ENCODE measurements at regions not wholly inside any gene's neighbourhood (a gene's known extent, or its start where the extent isn't known, plus 50 kb on each side); places are given as distances from the start of the nearest gene placed in this dataset.

- no peaks in the 10 kb centered on the region for H3K27me3 ChIP-seq (ENCODE audit: control insufficient read depth in 4 of 4, insufficient read depth in 4 of 4, low read length in 3 of 4)
- H3K4me3 ChIP-seq (ENCODE audit: low read depth in 1 of 3, low read length in 3 of 3) = no peak overlapping the region
- H3K27ac ChIP-seq (ENCODE audit: low read depth in 1 of 2, low read length in 2 of 2) = no peak overlapping the region
- H3K4me1 ChIP-seq (ENCODE audit: control insufficient read depth in 4 of 4, insufficient read depth in 4 of 4, low read length in 3 of 4) = no peaks in the 10 kb centered on the region
- no peak for TF ChIP-seq RXRA (IDR thresholded peaks at IDR 0.05)
- no peak for TF ChIP-seq MAX (IDR thresholded peaks at IDR 0.05)
- no peak for TF ChIP-seq SP1 (IDR thresholded peaks at IDR 0.05)
- TF ChIP-seq GABPA (IDR thresholded peaks at IDR 0.05 in 1 of 2, conservative IDR thresholded peaks at IDR 0.05 in 1 of 2) = no peak
- TF ChIP-seq EGR1 (IDR thresholded peaks at IDR 0.05; ENCODE audit: low read depth in 2 of 2) = no peak
- TF ChIP-seq HNF4G (IDR thresholded peaks at IDR 0.05) = no peak
- no peak for TF ChIP-seq YY1 (IDR thresholded peaks at IDR 0.05)
- no peak for TF ChIP-seq JUND (IDR thresholded peaks at IDR 0.05)
- TF ChIP-seq HNF4A (conservative IDR thresholded peaks at IDR 0.05) = no peak
- TF ChIP-seq ZBTB33 (IDR thresholded peaks at IDR 0.05) = no peak
- TF ChIP-seq RAD21 (IDR thresholded peaks at IDR 0.05) = no peak
- TF ChIP-seq TAF1 (conservative IDR thresholded peaks at IDR 0.05) = no peak
- no peak for TF ChIP-seq FOXA2 (IDR thresholded peaks at IDR 0.05)
- TF ChIP-seq FOXA1 (IDR thresholded peaks at IDR 0.05) = no peak
- no peak for TF ChIP-seq ATF3 (IDR thresholded peaks at IDR 0.05)
- TF ChIP-seq NR2F2 (IDR thresholded peaks at IDR 0.05) = no peak
- no peak for TF ChIP-seq REST (IDR thresholded peaks at IDR 0.05)
- TF ChIP-seq CTCF (IDR thresholded peaks at IDR 0.05; ENCODE audit: low read depth, low read length, missing input control) = no peak
- H3K9ac ChIP-seq (ENCODE audit: low read depth in 1 of 2, low read length in 2 of 2) = no peak overlapping the region
- H3K36me3 ChIP-seq (ENCODE audit: control insufficient read depth in 4 of 4, insufficient read depth in 3 of 4, low read depth in 1 of 4, low read length in 3 of 4) = no peaks in the 10 kb centered on the region
- WGBS = 55% methylated on average over 1 of the region's 1 CpG
- no peak for DNase-seq (ENCODE audit: low spot score)
- no peaks in the 10 kb centered on the region for H3K9me3 ChIP-seq (ENCODE audit: control insufficient read depth in 4 of 4, low read length in 3 of 4)
Observed at GRCh38 chr6:104596091-104596490, 263.6 kb downstream of the HACE1 start.

Data from liver (tissue), 8 donors.